HG02763 (cell line): ENCODE measurements at regions not wholly inside any gene's neighbourhood (a gene's known extent, or its start where the extent isn't known, plus 50 kb on each side); places are given as distances from the start of the nearest gene placed in this dataset.
"Not testable (repeated sequence)": the region's sequence is repeated elsewhere in the genome, so short reads cannot be mapped to it uniquely, and the experiment has no call there.

Source experiments
- ATAC-seq: cut with Tn5 transposase; IDR thresholded peaks from one replicate; pipeline ENCODE4 v1.9.1; 2021; ENCODE audit warnings: mild to moderate bottlenecking, moderate library complexity; ENCODE audit not compliant: unreplicated experiment

GRCh38 chr4:112940336-112940735, 109.1 kb upstream of the ANK2 start:
- ATAC-seq, result no peak

GRCh38 chr4:112942077-112942476, 107.4 kb upstream of the ANK2 start:
- no peak for ATAC-seq

DNA sequence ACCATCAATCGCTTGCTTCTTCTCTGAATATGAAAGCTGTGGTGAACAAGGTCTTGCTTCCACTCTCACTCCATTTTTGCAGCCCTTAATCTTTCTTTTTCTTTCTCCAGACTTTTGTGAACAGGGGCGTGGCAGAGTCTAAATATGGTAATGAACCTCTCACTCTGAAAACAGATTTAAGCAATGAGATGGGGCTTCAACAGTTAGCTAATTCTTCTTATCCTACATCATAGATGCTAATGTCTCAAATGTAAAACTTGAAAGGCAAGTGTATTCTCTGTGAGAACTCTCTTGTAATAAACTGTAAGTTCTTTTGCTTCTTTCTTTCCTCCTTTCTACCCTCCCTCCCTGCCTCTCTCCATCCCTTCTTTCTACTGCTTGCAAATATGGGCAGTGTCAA, 106.5 kb upstream of the ANK2 start:
- ATAC-seq, result no peak

DNA sequence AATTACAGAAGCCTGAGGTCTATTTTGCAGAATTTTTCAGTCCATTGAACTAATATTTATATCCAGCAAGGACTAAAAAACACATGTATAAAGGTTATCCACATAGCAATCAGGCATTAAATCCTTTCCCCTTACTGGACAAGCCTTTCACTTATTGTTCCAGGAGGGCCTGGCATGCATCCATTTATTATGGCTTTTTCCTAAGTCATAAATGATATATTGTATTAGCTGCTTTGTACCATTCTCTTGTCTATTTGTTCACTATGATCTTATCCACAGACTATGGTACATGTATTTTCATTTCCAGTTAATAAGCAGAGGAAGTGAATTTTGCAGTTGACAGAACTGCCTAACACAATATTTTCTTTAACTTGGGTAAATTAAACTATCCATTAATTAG, 105.4 kb upstream of the ANK2 start:
- ATAC-seq, result no peak

- no peak for ATAC-seq
Measured at GRCh38 chr4:112946127-112946526, 103.3 kb upstream of the ANK2 start.

DNA sequence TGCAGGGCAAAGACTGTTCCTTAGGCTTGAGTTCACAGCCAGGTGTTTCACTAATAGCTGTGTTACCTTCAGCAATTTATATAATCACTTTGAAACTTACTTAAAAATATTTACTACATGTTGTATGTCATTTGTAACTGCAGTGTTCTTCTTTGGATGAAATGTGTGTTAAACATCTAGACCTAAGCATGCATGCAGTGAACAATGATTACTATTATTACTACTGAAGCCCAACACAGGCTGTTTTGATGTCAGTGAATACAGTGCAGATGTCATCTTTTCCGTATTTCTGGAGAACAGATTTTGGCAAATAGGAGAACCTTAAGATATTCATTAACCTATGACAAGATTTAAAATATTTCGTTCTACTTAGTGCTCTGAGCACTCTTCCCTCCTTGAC, 101.8 kb upstream of the ANK2 start:
- ATAC-seq, result no peak

- ATAC-seq, result no peak
Measured at GRCh38 chr4:112951362-112952312, 97.8 kb upstream of the ANK2 start.

GRCh38 chr4:112952313-112952700, 97.1 kb upstream of the ANK2 start:
- no peak for ATAC-seq

- no peak for ATAC-seq
Measured at GRCh38 chr4:112953262-112953661, 96.2 kb upstream of the ANK2 start.

DNA sequence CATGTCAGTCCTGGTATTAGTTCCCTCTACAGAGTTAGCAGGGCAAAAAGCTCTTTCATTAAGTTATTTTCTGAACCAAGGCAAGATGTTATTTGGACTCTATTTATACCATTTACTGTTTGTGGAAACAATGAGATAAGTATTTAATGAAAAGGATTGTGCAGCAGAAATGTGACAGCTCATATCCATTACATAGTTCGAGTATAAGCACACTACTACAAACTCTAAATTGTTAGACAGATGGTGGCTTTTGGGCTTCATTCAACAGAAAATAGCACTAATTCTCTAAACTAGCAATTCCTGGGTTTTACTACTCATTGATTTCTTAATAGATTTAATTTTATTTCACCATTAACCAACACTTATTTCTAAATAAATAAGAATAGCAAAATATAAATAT, 95.2 kb upstream of the ANK2 start:
- ATAC-seq, result no peak

- no peak for ATAC-seq
Measured at GRCh38 chr4:112956484-112956896, 93.0 kb upstream of the ANK2 start.

- ATAC-seq, result not testable (repeated sequence)
Measured at GRCh38 chr4:112957764-112958163, 91.7 kb upstream of the ANK2 start.

DNA sequence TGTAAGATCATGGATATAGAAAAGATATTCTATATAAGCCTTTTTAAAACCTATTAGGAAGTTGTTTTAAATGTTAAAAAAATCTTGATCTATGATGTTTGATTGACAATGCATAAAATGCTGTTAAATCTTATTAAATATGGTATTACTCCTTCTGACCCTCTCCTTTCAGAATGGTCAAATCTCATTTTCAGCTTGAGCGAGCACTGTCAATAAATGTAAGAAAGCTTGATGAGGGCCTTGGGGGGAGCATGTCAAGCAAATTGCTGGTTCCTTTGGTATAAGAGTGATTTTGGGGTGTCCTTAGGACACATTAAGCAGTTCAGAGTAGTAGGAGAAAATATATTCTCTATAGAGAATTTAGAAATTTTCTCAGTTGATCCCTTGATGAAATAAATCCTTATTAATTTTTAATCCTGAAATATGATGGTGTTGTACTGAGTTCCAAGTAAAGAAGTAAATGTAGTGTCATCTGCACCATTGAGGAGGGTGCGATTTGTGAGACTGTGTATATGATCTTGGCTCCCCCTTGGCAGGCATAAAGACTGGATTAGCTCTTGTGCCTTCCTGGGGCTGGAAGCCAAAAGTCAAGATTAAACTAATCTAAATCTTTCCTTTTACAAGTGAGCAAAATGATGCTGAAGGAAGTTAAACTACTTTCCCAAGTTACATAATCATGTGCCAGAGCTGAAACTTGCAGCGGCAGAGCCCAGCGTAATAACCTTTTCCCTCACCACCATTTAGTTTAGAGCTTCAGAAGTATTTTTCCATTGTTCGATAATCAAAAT, 82.6 kb upstream of the ANK2 start:
- ATAC-seq, result no peak

DNA sequence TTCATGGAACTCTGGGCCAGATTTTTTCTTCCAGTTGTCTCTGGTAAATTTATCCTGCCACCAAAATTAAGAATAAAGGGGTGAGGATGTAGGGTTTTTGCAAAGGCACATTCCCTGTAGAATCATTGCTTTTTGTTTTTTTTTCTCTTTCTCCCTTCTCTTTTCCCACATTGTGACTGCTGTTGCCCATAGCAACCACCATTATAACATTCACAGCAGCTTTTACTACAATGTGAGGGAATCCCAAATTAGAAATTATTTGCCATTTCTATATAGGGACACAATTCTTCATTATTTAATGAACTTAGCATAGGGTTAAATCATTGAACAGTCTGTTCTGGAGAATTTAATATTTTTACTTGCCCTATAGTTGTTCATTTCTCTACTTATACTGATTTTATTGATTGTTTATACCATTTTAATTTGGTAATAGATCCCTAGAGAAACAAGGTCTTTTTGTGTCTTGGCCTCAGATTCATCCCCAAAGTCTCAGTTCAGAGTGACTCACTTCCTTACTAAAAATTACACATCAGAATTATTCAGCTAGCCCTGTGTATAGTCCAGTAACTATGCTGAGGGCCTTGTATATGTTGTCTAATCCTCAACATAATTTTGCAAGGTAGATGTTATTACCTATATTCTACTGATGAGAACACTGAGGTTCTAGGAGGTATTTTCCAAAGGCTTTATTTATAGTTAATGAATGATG, 80.8 kb upstream of the ANK2 start:
- ATAC-seq, result no peak

DNA sequence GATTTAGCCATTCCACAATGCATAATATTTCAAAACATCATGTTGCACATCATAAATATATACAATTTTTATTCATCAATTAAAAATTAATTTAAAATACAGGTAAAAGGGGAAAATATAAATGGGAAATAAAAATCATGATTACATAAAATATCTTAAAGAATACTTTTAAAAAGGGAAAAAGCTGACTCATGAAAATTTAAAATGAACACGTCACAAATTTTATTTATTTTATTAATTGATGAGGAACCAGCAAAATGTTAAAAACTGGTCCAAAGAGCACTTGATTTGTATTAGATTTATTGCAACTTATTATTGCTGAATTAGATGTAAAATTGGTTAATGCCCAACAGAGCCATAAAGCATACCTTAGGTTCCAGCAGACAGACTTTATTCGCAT, 78.5 kb upstream of the ANK2 start:
- ATAC-seq, result no peak

GRCh38 chr4:112973750-112974251, 75.7 kb upstream of the ANK2 start:
- no peak for ATAC-seq

DNA sequence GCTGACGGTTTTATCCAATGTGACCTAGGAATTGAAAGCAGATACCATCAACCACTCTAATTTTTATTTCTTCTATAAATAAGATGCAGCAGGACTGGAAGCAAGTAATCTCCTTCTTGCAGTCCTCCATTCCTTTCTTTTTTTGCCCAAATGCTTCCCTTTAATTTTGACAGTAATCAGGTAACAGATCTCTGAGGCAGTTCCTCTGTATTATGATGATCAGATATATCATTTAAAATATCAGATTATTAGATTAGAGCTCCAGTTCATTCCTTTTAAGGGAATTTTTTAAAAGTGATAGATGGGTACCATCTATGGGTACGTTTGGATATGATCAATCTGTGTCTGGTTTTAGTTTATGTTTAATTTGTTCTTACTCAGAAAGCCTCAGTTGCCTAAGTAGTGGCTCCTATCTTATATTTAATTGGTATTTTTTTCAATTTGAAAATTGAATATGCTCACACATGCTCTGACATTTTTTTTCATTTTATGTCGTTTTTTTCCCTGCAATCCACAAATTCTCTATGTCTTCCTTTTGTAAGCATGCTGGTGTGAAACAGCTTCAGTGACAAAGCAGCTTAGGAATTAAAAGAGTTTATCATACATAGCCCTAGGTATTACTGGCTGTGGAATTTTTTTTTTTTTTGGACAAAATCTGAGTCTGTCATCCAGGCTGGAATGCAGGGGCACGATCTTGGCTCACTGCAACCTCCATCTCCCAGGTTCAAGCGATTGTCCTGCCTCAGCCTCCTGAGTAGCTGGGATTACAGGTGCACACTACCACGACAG, 73.7 kb upstream of the ANK2 start:
- ATAC-seq, result no peak

- no peak for ATAC-seq
Measured at GRCh38 chr4:112978691-112979472, 70.6 kb upstream of the ANK2 start.

DNA sequence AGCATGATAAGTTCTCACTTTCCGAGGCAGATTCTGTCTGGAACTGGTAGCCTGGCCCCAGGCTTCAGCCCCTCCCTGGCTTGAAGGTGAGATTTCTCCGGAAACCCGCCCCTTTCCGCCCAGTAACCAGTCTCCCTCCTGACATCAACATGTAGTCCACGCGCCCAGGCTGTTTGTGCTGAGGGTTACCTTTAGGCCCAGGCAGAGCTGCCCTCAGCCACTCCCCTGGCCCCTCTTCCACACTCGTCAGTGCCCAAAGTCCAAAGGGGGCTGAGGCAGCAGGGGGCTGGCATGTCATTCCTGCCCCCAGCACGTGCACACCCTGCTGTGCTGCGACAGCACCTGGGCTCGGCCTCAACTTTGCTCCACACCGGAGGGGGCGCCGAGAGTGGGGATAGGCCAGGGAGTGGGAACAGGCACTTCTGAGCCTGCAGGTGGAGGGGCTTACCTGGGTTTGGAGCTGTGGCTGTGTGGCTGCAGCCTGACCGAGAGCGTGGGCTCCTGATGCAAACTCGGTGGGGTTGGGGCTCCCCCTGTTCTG, 69.5 kb upstream of the ANK2 start:
- no peak for ATAC-seq
